ENCODE measurements at regions not wholly inside any gene's neighbourhood (a gene's known extent, or its start where the extent isn't known, plus 50 kb on each side); places are given as distances from the start of the nearest gene placed in this dataset.

DNA sequence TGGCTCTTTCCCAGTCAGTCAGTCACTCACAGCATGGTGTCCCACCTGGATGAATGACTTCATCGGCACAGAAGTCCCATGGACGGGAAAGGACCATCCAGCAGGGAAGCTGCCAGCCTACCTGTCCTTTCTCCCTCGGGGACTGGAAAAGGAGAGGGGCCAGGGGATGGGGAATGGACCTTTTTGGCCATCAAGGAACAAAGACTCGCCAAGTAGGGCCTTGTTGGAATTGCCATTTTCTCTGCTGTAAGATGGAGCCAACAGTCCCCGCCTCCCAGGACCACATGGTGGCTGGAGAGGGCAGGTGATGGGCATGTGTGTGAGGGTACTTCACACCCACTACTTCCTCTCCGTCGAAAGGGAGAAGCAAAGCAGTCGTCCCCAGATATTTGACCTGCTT is 67.8 kb upstream of the LHX1 start:
- no peaks in the 10 kb centered on the region for H3K4me1 ChIP-seq
- H3K9ac ChIP-seq, result no peak overlapping the region
- no peaks in the 10 kb centered on the region for H3K79me2 ChIP-seq
- H3K27me3 ChIP-seq (ENCODE audit: control insufficient read depth, insufficient read depth, low read length), result no peaks in the 10 kb centered on the region
- no peak overlapping the region for H2AFZ ChIP-seq
- no peaks in the 10 kb centered on the region for H3K9me3 ChIP-seq (ENCODE audit: control insufficient read depth, low read length)
- H3K36me3 ChIP-seq (ENCODE audit: control insufficient read depth, insufficient read depth, low read length), result no peaks in the 10 kb centered on the region
- H3K27ac ChIP-seq, result no peak overlapping the region
- H3K4me2 ChIP-seq (ENCODE audit: low read length), result no peak overlapping the region
- no peak overlapping the region for H3K4me3 ChIP-seq (ENCODE audit: low read depth, low read length)
- TF ChIP-seq, protein P1, sequence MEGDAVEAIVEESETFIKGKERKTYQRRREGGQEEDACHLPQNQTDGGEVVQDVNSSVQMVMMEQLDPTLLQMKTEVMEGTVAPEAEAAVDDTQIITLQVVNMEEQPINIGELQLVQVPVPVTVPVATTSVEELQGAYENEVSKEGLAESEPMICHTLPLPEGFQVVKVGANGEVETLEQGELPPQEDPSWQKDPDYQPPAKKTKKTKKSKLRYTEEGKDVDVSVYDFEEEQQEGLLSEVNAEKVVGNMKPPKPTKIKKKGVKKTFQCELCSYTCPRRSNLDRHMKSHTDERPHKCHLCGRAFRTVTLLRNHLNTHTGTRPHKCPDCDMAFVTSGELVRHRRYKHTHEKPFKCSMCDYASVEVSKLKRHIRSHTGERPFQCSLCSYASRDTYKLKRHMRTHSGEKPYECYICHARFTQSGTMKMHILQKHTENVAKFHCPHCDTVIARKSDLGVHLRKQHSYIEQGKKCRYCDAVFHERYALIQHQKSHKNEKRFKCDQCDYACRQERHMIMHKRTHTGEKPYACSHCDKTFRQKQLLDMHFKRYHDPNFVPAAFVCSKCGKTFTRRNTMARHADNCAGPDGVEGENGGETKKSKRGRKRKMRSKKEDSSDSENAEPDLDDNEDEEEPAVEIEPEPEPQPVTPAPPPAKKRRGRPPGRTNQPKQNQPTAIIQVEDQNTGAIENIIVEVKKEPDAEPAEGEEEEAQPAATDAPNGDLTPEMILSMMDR (IDR thresholded peaks at IDR 0.05), result no peak

DNA sequence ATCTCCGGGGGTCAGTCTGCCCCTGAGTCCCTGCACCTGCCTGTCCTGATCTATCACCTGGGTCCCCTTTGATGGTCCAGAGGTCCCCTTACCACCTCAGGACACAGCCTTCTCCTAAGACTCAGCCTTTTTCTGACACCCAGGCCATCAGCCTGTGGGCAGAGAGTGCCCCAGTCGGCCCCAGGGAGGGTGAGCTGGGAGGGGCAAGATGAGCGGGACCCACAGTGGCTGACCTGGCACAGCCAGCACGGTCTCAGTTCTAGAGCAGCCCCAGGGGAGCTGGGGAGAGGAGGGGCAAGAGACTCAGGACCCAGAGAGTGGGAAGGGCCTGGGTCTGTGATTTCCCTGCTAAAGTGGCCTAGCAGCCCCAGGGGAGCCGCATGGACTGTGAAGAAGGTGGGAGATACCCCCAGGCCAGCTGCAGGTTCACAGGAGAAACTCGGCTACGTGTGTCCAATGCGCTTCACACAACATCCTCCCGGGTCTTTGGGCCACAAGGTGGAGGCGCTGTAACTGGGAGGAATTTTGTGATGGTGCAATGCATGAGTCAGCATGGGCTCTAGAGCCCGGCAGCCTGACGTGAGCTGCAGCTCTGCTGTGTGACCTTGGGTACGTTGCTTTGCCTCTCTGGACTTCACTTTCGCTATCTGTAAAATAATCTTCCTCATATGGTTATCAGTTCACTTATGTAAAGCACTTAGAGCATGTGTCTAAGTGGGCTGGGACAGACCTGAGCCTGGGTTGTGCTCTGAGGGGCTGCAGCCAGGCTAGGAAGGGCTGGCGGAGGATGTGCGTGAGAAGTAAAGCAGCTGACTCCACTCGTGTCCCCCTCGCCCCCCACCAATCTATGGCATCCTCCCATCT is 67.2 kb upstream of the LHX1 start:
- H3K4me1 ChIP-seq, result no peaks in the 10 kb centered on the region
- H3K36me3 ChIP-seq (ENCODE audit: control insufficient read depth, insufficient read depth, low read length), result no peaks in the 10 kb centered on the region
- H3K27me3 ChIP-seq (ENCODE audit: control insufficient read depth, insufficient read depth, low read length), result no peaks in the 10 kb centered on the region
- no peak overlapping the region for H3K4me3 ChIP-seq (ENCODE audit: low read depth, low read length)
- no peak overlapping the region for H3K9ac ChIP-seq
- TF ChIP-seq, protein P1 (IDR thresholded peaks at IDR 0.05), result no peak
- H2AFZ ChIP-seq, result no peak overlapping the region
- H3K79me2 ChIP-seq, result no peaks in the 10 kb centered on the region
- H3K27ac ChIP-seq, result no peak overlapping the region
- no peaks in the 10 kb centered on the region for H3K9me3 ChIP-seq (ENCODE audit: control insufficient read depth, low read length)
- no peak overlapping the region for H3K4me2 ChIP-seq (ENCODE audit: low read length)

DNA sequence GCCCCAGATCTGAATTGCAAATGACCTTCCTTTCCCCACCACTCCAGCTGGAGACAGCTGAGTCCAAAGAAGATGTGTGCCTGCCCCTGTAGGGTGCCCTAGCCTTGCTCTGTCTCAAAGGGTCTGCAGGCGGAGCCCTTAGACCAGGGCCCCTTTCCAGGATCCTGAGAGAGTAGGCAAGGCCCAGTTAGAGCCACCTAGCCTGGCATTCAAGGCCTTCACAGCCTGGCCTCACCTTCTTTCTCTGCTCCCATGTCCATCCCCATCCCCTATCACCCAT is 66.6 kb upstream of the LHX1 start:
- Histone ChIP-seq H3K9me3 (ENCODE audit: control insufficient read depth, low read length) (no peaks in the 10 kb centered on the region), H3K27me3 (ENCODE audit: control insufficient read depth, insufficient read depth, low read length) (no peaks in the 10 kb centered on the region), H3K4me1 (no peaks in the 10 kb centered on the region), H3K27ac (no peak overlapping the region), H2AFZ (no peak overlapping the region), H3K36me3 (ENCODE audit: control insufficient read depth, insufficient read depth, low read length) (no peaks in the 10 kb centered on the region), H3K4me3 (ENCODE audit: low read depth, low read length) (no peak overlapping the region), H3K4me2 (ENCODE audit: low read length) (no peak overlapping the region), H3K9ac (no peak overlapping the region), H3K79me2 (no peaks in the 10 kb centered on the region)
- TF ChIP-seq, protein P1 (IDR thresholded peaks at IDR 0.05), result no peak

DNA sequence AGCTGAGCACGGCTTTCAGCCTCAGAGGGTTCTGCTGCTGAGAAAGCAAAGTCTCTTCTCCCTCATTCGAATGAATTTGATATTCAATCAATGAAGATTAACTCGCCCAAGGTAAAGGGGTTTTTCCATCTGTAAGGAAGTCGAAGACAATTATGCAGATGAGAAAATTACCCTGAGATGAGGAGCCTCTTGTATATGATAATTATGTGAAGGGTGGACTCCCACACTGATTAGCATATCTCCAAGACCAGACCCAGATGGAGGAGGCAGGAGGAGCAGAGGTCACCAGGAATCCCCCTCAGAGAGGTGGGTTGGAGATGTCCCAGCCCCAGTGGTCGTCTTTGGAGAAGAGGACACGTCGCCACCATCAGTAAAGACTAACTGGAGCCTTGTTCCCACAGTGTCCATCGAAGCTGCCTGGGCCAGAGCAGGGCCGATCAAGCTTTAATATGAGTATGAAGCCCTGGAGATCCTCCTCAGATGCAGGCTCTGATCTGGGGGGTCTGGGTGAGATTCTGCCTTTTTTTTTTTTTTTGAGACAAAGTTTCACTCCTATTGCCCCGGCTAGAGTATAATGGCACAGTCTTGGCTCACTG is 61.5 kb upstream of the LHX1 start:
- no peak overlapping the region for H3K4me2 ChIP-seq (ENCODE audit: low read length)
- no peaks in the 10 kb centered on the region for H3K27me3 ChIP-seq (ENCODE audit: control insufficient read depth, insufficient read depth, low read length)
- no peak overlapping the region for H2AFZ ChIP-seq
- H3K36me3 ChIP-seq (ENCODE audit: control insufficient read depth, insufficient read depth, low read length), result no peaks in the 10 kb centered on the region
- no peaks in the 10 kb centered on the region for H3K4me1 ChIP-seq
- no peaks in the 10 kb centered on the region for H3K9me3 ChIP-seq (ENCODE audit: control insufficient read depth, low read length)
- H3K79me2 ChIP-seq, result no peaks in the 10 kb centered on the region
- no peak overlapping the region for H3K27ac ChIP-seq
- H3K4me3 ChIP-seq (ENCODE audit: low read depth, low read length), result no peak overlapping the region
- TF ChIP-seq, protein P1 (IDR thresholded peaks at IDR 0.05), result no peak
- no peak overlapping the region for H3K9ac ChIP-seq

DNA sequence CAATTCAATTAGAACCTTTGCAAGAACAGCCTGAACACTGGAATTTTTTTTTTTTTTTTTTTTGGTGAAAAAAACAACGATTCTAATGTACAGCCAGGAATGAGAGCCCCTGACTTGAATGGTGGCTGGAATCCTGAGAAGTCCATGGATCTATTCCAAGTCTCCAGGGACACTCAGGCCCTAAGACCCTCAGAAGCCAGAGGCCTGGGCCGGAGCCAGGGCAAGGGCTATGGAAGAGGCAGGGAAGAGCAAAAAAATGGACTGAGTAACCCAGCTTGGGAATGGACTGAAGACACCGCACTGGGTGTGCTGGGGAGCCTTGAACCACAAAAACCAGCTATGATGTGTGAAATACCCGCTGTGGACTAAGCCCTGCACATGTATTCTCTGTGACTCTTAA is 60.3 kb upstream of the LHX1 start:
- TF ChIP-seq, protein P1 (IDR thresholded peaks at IDR 0.05), result no peak
- no peak overlapping the region for H3K27ac ChIP-seq
- H3K4me2 ChIP-seq (ENCODE audit: low read length), result no peak overlapping the region
- no peaks in the 10 kb centered on the region for H3K36me3 ChIP-seq (ENCODE audit: control insufficient read depth, insufficient read depth, low read length)
- H3K9me3 ChIP-seq (ENCODE audit: control insufficient read depth, low read length), result no peaks in the 10 kb centered on the region
- no peak overlapping the region for H2AFZ ChIP-seq
- no peaks in the 10 kb centered on the region for H3K79me2 ChIP-seq
- H3K4me3 ChIP-seq (ENCODE audit: low read depth, low read length), result no peak overlapping the region
- no peak overlapping the region for H3K9ac ChIP-seq
- H3K4me1 ChIP-seq, result no peaks in the 10 kb centered on the region
- H3K27me3 ChIP-seq (ENCODE audit: control insufficient read depth, insufficient read depth, low read length), result no peaks in the 10 kb centered on the region
